Lung (tissue), 11 donors: ENCODE measurements at regions not wholly inside any gene's neighbourhood (a gene's known extent, or its start where the extent isn't known, plus 50 kb on each side); places are given as distances from the start of the nearest gene placed in this dataset.

Source experiments
- ATAC-seq: fragments of 200-7000 bp; cut with Tn5 transposase; one replicate; pipeline ENCODE4 v1.9.1; 2020; ENCODE audit warnings: moderate number of reproducible peaks; ENCODE audit not compliant: insufficient read depth, low FRiP score
- DNase-seq, 3 donors: peaks; one replicate each; pipeline ENCODE4 v3.0.0-alpha.2; 2013 to 2017
- H3K27ac ChIP-seq, 2 donors: one replicate each; pipeline ENCODE4 v1.5.1; 2013; ENCODE audit warnings: mild to moderate bottlenecking in 2 of 2, moderate library complexity in 2 of 2, control low read depth in 1 of 2, inconsistent platforms in 1 of 2, low read depth in 1 of 2, low read length in 1 of 2
- H3K27me3 ChIP-seq, 3 donors: one replicate each; pipeline ENCODE4 v1.5.1; 2013; ENCODE audit warnings: low read length in 2 of 3; ENCODE audit not compliant: control insufficient read depth in 3 of 3, insufficient read depth in 3 of 3
- H3K36me3 ChIP-seq, 4 donors: one replicate each; pipeline ENCODE4 v1.5.1; 2013; ENCODE audit warnings: low read length in 4 of 4, mild to moderate bottlenecking in 1 of 4, moderate library complexity in 1 of 4; ENCODE audit not compliant: control insufficient read depth in 4 of 4, insufficient read depth in 4 of 4
- H3K4me1 ChIP-seq, 5 donors: one replicate each; pipeline ENCODE4 v1.5.1; 2013; ENCODE audit warnings: low read length in 5 of 5, mild to moderate bottlenecking in 2 of 5, moderate library complexity in 1 of 5; ENCODE audit not compliant: control insufficient read depth in 5 of 5, insufficient read depth in 5 of 5
- H3K4me3 ChIP-seq: one replicate; pipeline ENCODE4 v1.5.1; 2013; ENCODE audit warnings: mild to moderate bottlenecking, control low read depth, moderate library complexity
- H3K9ac ChIP-seq, 2 donors: one replicate each; pipeline ENCODE4 v1.5.1; 2013; ENCODE audit warnings: low read length in 2 of 2, control low read depth in 1 of 2; ENCODE audit not compliant: insufficient read depth in 1 of 2
- H3K9me3 ChIP-seq, 4 donors: one replicate each; pipeline ENCODE4 v1.5.1; 2013; ENCODE audit warnings: low read length in 3 of 4, mild to moderate bottlenecking in 1 of 4, moderate library complexity in 1 of 4; ENCODE audit not compliant: control insufficient read depth in 4 of 4, insufficient read depth in 3 of 4
- CTCF ChIP-seq: IDR thresholded peaks from 2 replicates; pipeline ENCODE4 v1.5.1; 2012; ENCODE audit warnings: mild to moderate bottlenecking; ENCODE audit errors: control extremely low read depth, extremely low read depth
- WGBS, 2 donors: extraction: QIAGEN DNeasy Blood & Tissue Kit; methylation state at CpG; one replicate each; pipeline ENCODE4 v1.1.7; 2013; 5-methylcytosine and 5-hydroxymethylcytosine counted together
- donor health status: control.
- donor health status: control.
- donor health status: Bipolar disorder and iron deficiency.
- donor health status: healthy.
- donor health status: DM: yes; HTN: yes; CAD: no.

- H3K4me1 ChIP-seq = no peaks in the 10 kb centered on the region
Observed at GRCh38 chr5:24918676-24919075, 273.9 kb upstream of the CDH10 start.

GRCh38 chr5:24916863-24917262 is 272.1 kb upstream of the CDH10 start:
- Histone ChIP-seq H3K27me3 (no peaks in the 10 kb centered on the region), H3K27ac (no peak overlapping the region), H3K36me3 (no peaks in the 10 kb centered on the region), H3K9ac (no peak overlapping the region), H3K4me1 (no peaks in the 10 kb centered on the region), H3K9me3 (peaks cover 0 to 3% (median 0%) of the 10 kb centered on the region in 4 donors), H3K4me3 (no peak overlapping the region)
- DNase-seq = no peak
- TF ChIP-seq CTCF = no peak
- WGBS, 2 donors = 69 to 85% methylated on average over 2 of the region's 2 CpGs
- ATAC-seq = no peak

More at GRCh38 chr5:24918676-24919075, 273.9 kb upstream of the CDH10 start:
- Histone ChIP-seq H3K27ac (no peak overlapping the region), H3K9me3 (peaks cover 0 to 3% (median 0%) of the 10 kb centered on the region in 4 donors), H3K9ac (no peak overlapping the region), H3K4me3 (no peak overlapping the region), H3K36me3 (no peaks in the 10 kb centered on the region), H3K27me3 (no peaks in the 10 kb centered on the region)
- no peak for TF ChIP-seq CTCF
- 92 to 95% methylated on average over 1 of the region's 1 CpG for WGBS, 2 donors
- DNase-seq = no peak
- ATAC-seq = no peak

GRCh38 chr5:24909210-24909609 is 264.4 kb upstream of the CDH10 start:
- no peak for DNase-seq
- Histone ChIP-seq H3K36me3 (no peaks in the 10 kb centered on the region), H3K27me3 (no peaks in the 10 kb centered on the region), H3K4me3 (no peak overlapping the region), H3K4me1 (no peaks in the 10 kb centered on the region), H3K9me3 (peaks cover 0 to 3% (median 0%) of the 10 kb centered on the region in 4 donors), H3K9ac (no peak overlapping the region), H3K27ac (no peak overlapping the region)
- ATAC-seq = no peak
- no peak for TF ChIP-seq CTCF

- no peak for TF ChIP-seq CTCF
- Histone ChIP-seq H3K4me3 (no peak overlapping the region), H3K4me1 (no peaks in the 10 kb centered on the region), H3K27me3 (no peaks in the 10 kb centered on the region), H3K9ac (no peak overlapping the region), H3K36me3 (no peaks in the 10 kb centered on the region), H3K27ac (no peak overlapping the region), H3K9me3 (peaks cover 0 to 3% (median 0%) of the 10 kb centered on the region in 4 donors)
- no peak for DNase-seq
- WGBS, 2 donors = 90 to 100% methylated on average over 1 of the region's 1 CpG
- no peak for ATAC-seq
Observed at GRCh38 chr5:24906689-24907088, 261.9 kb upstream of the CDH10 start.
